ENCODE measurements at regions not wholly inside any gene's neighbourhood (a gene's known extent, or its start where the extent isn't known, plus 50 kb on each side); places are given as distances from the start of the nearest gene placed in this dataset.

DNA sequence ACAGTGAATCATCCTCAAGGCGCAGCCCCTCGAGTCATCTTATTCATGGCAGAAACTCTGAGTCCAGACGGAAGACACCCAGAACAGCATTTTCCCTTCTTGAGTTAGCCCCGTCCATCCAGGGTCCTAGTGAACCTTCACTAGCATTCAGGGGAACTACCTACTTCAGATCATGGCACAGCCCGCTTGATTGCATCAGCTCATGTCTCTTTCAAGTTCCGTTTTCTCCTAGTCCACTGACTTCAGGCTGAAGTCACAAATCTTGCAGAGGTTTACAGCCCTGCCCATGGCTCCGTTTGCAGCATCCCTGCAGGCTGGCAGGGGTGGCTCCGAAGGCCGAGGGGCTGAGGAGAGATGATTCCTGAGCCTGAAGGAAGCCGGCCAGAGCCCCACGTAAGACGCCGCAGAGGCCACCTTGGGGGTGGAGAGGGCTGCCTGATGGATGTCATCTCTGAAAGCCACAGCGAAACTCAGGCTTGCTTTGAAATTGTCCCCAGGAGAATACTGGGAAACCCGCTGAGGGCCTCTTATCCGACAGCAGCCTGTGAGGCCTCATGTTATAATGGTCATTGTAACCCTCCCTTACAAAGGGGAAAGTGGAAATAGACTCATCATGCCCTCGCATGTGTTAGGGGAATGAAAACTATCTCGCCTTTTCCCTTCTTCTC lies 310.2 kb upstream of the AJAP1 start:
- TF ChIP-seq, protein P1, sequence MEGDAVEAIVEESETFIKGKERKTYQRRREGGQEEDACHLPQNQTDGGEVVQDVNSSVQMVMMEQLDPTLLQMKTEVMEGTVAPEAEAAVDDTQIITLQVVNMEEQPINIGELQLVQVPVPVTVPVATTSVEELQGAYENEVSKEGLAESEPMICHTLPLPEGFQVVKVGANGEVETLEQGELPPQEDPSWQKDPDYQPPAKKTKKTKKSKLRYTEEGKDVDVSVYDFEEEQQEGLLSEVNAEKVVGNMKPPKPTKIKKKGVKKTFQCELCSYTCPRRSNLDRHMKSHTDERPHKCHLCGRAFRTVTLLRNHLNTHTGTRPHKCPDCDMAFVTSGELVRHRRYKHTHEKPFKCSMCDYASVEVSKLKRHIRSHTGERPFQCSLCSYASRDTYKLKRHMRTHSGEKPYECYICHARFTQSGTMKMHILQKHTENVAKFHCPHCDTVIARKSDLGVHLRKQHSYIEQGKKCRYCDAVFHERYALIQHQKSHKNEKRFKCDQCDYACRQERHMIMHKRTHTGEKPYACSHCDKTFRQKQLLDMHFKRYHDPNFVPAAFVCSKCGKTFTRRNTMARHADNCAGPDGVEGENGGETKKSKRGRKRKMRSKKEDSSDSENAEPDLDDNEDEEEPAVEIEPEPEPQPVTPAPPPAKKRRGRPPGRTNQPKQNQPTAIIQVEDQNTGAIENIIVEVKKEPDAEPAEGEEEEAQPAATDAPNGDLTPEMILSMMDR (IDR thresholded peaks at IDR 0.05; ENCODE audit: unreplicated experiment) = no peak
- Mint-ChIP-seq H3K27ac (ENCODE audit: unreplicated experiment) (no peak overlapping the region), H3K4me3 (ENCODE audit: low read depth, unreplicated experiment) (no peak overlapping the region), H3K9me3 (ENCODE audit: low read depth, unreplicated experiment) (peaks cover 10% of the 10 kb centered on the region), H3K36me3 (ENCODE audit: insufficient read depth, unreplicated experiment) (no peaks in the 10 kb centered on the region), H3K4me1 (ENCODE audit: low read depth, unreplicated experiment) (no peaks in the 10 kb centered on the region), H3K27me3 (ENCODE audit: unreplicated experiment) (no peaks in the 10 kb centered on the region)
- BruUV-seq (replicated peaks) = no TSS peak
- intact Hi-C loops (cut with micrococcal nuclease; ENCODE audit: unreplicated experiment) = no loop called here
- DNase-seq = no peak
- CTCF ChIA-PET = no interaction called here

DNA sequence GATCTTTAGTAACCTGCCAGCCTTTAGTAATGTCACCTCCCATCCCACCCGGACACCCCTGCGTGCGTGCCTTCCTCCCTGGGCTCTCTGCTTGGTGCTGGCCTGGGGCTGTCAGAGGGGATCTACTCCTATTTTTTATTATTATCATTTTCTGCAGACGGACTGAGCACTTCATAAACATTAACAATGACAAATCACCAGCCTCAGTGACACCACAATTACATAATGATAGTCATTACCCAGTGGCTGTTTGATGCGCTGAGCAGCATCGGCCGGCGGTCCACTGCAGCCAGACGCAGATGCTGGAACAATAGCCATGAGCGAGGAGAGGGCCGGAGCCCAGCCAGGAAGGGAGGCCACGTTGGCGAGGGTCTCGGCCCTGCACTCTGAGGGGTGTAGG lies 309.3 kb upstream of the AJAP1 start:
- TF ChIP-seq, protein P1 (IDR thresholded peaks at IDR 0.05; ENCODE audit: unreplicated experiment) = no peak
- H3K27me3 Mint-ChIP-seq (ENCODE audit: unreplicated experiment) = no peaks in the 10 kb centered on the region
- no peak overlapping the region for H3K27ac Mint-ChIP-seq (ENCODE audit: unreplicated experiment)
- H3K4me3 Mint-ChIP-seq (ENCODE audit: low read depth, unreplicated experiment) = no peak overlapping the region
- no peaks in the 10 kb centered on the region for H3K4me1 Mint-ChIP-seq (ENCODE audit: low read depth, unreplicated experiment)
- BruUV-seq (replicated peaks) = no TSS peak
- DNase-seq = no peak
- no peaks in the 10 kb centered on the region for H3K36me3 Mint-ChIP-seq (ENCODE audit: insufficient read depth, unreplicated experiment)
- intact Hi-C loops (cut with micrococcal nuclease; ENCODE audit: unreplicated experiment) = no loop called here
- CTCF ChIA-PET = no interaction called here
- H3K9me3 Mint-ChIP-seq (ENCODE audit: low read depth, unreplicated experiment) = peaks cover 10% of the 10 kb centered on the region

DNA sequence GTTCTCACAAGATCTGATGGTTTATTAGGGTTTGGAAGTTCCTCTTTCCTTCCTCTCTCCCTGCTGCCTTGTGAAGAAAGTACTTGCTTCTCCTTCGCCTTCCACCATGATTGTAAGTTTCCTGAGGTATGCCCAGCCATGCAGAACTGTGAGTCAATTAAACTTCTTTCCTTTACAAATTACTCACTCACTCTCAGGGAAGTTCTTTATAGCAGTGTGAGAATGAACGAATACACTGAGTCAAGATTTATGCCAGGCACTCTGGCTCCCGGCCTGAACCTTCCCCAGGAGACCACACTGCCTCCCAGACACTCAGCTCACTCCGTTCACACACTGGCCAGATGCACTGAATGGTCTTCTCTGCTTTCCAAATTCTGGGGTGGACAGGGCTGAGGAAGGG lies 308.3 kb upstream of the AJAP1 start:
- Mint-ChIP-seq H3K4me1 (ENCODE audit: low read depth, unreplicated experiment) (no peaks in the 10 kb centered on the region), H3K9me3 (ENCODE audit: low read depth, unreplicated experiment) (peaks cover 14% of the 10 kb centered on the region), H3K36me3 (ENCODE audit: insufficient read depth, unreplicated experiment) (no peaks in the 10 kb centered on the region), H3K27me3 (ENCODE audit: unreplicated experiment) (no peaks in the 10 kb centered on the region), H3K4me3 (ENCODE audit: low read depth, unreplicated experiment) (no peak overlapping the region), H3K27ac (ENCODE audit: unreplicated experiment) (no peak overlapping the region)
- TF ChIP-seq, protein P1 (IDR thresholded peaks at IDR 0.05; ENCODE audit: unreplicated experiment) = no peak
- intact Hi-C loops (cut with micrococcal nuclease; ENCODE audit: unreplicated experiment) = no loop called here
- no TSS peak for BruUV-seq (replicated peaks)
- DNase-seq = no peak
- CTCF ChIA-PET = no interaction called here

DNA sequence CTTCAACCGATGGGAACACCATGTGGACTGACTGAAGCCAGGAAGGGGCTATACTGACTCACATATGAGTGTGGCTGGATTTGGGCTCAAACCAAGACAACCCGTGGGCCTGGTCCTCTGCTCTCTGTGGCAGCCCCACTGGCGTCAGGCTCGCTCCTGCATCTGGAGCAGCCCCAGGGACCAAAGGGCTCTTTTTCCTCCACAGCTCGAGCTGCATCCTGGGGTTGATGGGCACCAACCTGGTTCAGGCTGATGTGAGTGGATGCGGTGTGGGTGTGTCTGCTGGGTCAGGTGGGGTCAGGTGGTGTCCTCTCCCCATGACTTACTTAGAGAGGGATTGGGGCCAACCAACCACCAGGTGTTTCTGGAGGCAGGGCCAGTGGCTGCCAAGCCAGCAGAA lies 303.0 kb upstream of the AJAP1 start:
- H3K36me3 Mint-ChIP-seq (ENCODE audit: insufficient read depth, unreplicated experiment) = no peaks in the 10 kb centered on the region
- no TSS peak for BruUV-seq (replicated peaks)
- CTCF ChIA-PET = no interaction called here
- intact Hi-C loops (cut with micrococcal nuclease; ENCODE audit: unreplicated experiment) = no loop called here
- no peak overlapping the region for H3K27ac Mint-ChIP-seq (ENCODE audit: unreplicated experiment)
- DNase-seq = no peak
- H3K27me3 Mint-ChIP-seq (ENCODE audit: unreplicated experiment) = no peaks in the 10 kb centered on the region
- no peaks in the 10 kb centered on the region for H3K4me1 Mint-ChIP-seq (ENCODE audit: low read depth, unreplicated experiment)
- peaks cover 11% of the 10 kb centered on the region for H3K9me3 Mint-ChIP-seq (ENCODE audit: low read depth, unreplicated experiment)
- no peak overlapping the region for H3K4me3 Mint-ChIP-seq (ENCODE audit: low read depth, unreplicated experiment)
- TF ChIP-seq, protein P1 (IDR thresholded peaks at IDR 0.05; ENCODE audit: unreplicated experiment) = no peak
